Lower leg skin (tissue), 4 donors: ENCODE measurements at regions not wholly inside any gene's neighbourhood (a gene's known extent, or its start where the extent isn't known, plus 50 kb on each side); places are given as distances from the start of the nearest gene placed in this dataset.

Experiments used
- DNase-seq, 2 donors: peaks; one replicate each; pipeline ENCODE4 v3.0.0-alpha.2; 2019; ENCODE audit warnings: low spot score in 2 of 2
- H3K4me3 ChIP-seq: fragments of 200-600 bp; sonication (generic); 2 replicates; pipeline ENCODE4 v1.5.1; 2017; ENCODE audit warnings: mild to moderate bottlenecking, low read depth; ENCODE audit not compliant: poor library complexity, severe bottlenecking
- POLR2A ChIP-seq, 2 donors: fragments of 450-650 bp; IDR thresholded peaks; one replicate each; pipeline ENCODE4 v1.6.1; 2016 to 2017; ENCODE audit warnings: antibody characterized with exemption in 2 of 2, mild to moderate bottlenecking in 1 of 2, moderate library complexity in 1 of 2
- WGBS, 2 donors: methylation state at CpG; one replicate each; pipeline ENCODE4 v1.1.5; 2018; 5-methylcytosine and 5-hydroxymethylcytosine counted together
- intact Hi-C: fragments of 100-400 bp; cut with DNase I; formaldehyde crosslinking; loops from one replicate; pipeline ENCODE4 v1.15.0; 2023; ENCODE audit warnings: low total_unique reads
- TF ChIP-seq, protein P1 (sequence below), 3 donors: fragments of 450-650 bp; IDR thresholded peaks; one replicate each; pipeline ENCODE4 v1.5.1; 2016; ENCODE audit warnings: antibody characterized with exemption in 3 of 3, mild to moderate bottlenecking in 3 of 3, moderate library complexity in 2 of 3

- WGBS, 2 donors: 28 to 30% methylated on average over 8 of the region's 8 CpGs
- no peak for TF ChIP-seq POLR2A (IDR thresholded peaks at IDR 0.05)
- TF ChIP-seq, protein P1, sequence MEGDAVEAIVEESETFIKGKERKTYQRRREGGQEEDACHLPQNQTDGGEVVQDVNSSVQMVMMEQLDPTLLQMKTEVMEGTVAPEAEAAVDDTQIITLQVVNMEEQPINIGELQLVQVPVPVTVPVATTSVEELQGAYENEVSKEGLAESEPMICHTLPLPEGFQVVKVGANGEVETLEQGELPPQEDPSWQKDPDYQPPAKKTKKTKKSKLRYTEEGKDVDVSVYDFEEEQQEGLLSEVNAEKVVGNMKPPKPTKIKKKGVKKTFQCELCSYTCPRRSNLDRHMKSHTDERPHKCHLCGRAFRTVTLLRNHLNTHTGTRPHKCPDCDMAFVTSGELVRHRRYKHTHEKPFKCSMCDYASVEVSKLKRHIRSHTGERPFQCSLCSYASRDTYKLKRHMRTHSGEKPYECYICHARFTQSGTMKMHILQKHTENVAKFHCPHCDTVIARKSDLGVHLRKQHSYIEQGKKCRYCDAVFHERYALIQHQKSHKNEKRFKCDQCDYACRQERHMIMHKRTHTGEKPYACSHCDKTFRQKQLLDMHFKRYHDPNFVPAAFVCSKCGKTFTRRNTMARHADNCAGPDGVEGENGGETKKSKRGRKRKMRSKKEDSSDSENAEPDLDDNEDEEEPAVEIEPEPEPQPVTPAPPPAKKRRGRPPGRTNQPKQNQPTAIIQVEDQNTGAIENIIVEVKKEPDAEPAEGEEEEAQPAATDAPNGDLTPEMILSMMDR (IDR thresholded peaks at IDR 0.05): no peak
- DNase-seq: peak in 1 of 2 donors; percentile 38
- intact Hi-C loops: no loop called here
- H3K4me3 ChIP-seq: no peak overlapping the region
Measured at GRCh38 chr10:10591715-10592341, 425.8 kb upstream of the CELF2 start.

DNA sequence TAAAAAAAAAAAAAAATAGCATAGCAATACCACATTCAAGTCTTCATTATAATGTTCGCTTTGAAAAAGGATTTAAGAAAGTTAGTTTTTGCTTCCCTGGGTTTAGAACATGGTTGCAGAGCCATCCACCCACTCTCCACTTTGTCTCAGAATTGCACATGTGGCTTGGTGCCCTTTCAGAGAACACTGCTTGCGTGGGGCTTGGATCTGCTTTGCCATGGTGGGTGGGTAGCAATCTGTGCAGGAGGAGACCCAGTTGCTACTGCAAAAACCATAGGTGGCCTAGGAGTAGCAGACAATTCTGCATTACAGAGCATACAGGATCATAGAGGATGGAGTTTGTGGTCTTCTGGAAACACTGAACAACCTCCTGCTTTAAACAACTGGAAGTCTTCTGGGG lies 421.4 kb upstream of the CELF2 start:
- WGBS, 2 donors: 43 to 73% methylated on average over 2 of the region's 2 CpGs

DNA sequence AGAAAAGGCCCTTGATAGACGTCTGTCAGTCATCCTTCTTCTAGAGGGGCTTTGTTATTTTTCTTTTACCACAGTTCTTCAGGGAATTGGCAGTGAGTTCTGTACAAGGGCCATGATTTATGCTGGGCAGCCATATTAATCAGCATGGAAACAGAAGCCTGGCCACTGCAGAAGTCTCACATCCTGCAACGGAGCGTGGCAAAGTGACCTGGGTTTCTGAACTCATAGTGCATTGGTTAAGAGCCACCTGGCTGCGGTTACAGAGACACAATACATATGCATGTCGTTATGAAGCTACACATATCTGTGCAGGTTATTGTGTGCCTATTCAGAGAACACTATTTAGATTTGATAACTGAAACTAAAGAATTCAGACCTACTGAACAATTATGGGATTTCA lies 419.4 kb upstream of the CELF2 start:
- intact Hi-C loops: no loop called here
- 80 to 87% methylated on average over 5 of the region's 5 CpGs for WGBS, 2 donors
- no peak overlapping the region for H3K4me3 ChIP-seq
- TF ChIP-seq, protein P1 (IDR thresholded peaks at IDR 0.05): no peak
- no peak for TF ChIP-seq POLR2A (IDR thresholded peaks at IDR 0.05)
- no peak for DNase-seq

More for the DNA sequence above, 421.4 kb upstream of the CELF2 start:
- DNase-seq: no peak
- intact Hi-C loops: no loop called here
- H3K4me3 ChIP-seq: no peak overlapping the region
- TF ChIP-seq POLR2A (IDR thresholded peaks at IDR 0.05): no peak
- TF ChIP-seq, protein P1 (IDR thresholded peaks at IDR 0.05): no peak

GRCh38 chr10:10600004-10600403 lies 417.7 kb upstream of the CELF2 start:
- intact Hi-C loops: no loop called here
- DNase-seq: no peak
- H3K4me3 ChIP-seq: no peak overlapping the region
- TF ChIP-seq POLR2A (IDR thresholded peaks at IDR 0.05): no peak
- TF ChIP-seq, protein P1 (IDR thresholded peaks at IDR 0.05): no peak
- 85 to 86% methylated on average over 5 of the region's 5 CpGs for WGBS, 2 donors

- peak; percentile 62 to 86 for DNase-seq
- no peak overlapping the region for H3K4me3 ChIP-seq
- TF ChIP-seq POLR2A (IDR thresholded peaks at IDR 0.05): no peak
- TF ChIP-seq, protein P1 (IDR thresholded peaks at IDR 0.05): no peak
- intact Hi-C loops: no loop called here
- 37 to 50% methylated on average over 9 of the region's 9 CpGs for WGBS, 2 donors
Measured at GRCh38 chr10:10605551-10606081, 412.1 kb upstream of the CELF2 start.
